Activated naive CD4-positive, alpha-beta T cell (primary cell): ENCODE measurements at regions not wholly inside any gene's neighbourhood (a gene's known extent, or its start where the extent isn't known, plus 50 kb on each side); places are given as distances from the start of the nearest gene placed in this dataset.

Experiments
- DNase-seq, 4 experiments: peaks; one replicate each; lab custom pipeline; 2025; lab: John Stamatoyannopoulos, UW

GRCh38 chrY:21267164-21267563 is 244.0 kb upstream of the RBMY1B start:
- no peak for DNase-seq

GRCh38 chrY:21287769-21288168 is 223.4 kb upstream of the RBMY1B start:
- DNase-seq, result no peak

GRCh38 chrY:21288908-21289307 is 222.2 kb upstream of the RBMY1B start:
- DNase-seq, result no peak

GRCh38 chrY:21295206-21295605 is 215.9 kb upstream of the RBMY1B start:
- no peak for DNase-seq

GRCh38 chrY:21302278-21302677 is 208.9 kb upstream of the RBMY1B start:
- DNase-seq, result no peak

- no peak for DNase-seq
These were observed 195.8 kb upstream of the RBMY1B start for GRCh38 chrY:21315366-21315765.
